HG02588 (cell line): ENCODE measurements at regions not wholly inside any gene's neighbourhood (a gene's known extent, or its start where the extent isn't known, plus 50 kb on each side); places are given as distances from the start of the nearest gene placed in this dataset.

Experiments
- ATAC-seq: cut with Tn5 transposase; IDR thresholded peaks from one replicate; pipeline ENCODE4 v1.9.1; 2021; ENCODE audit warnings: mild to moderate bottlenecking, moderate library complexity; ENCODE audit not compliant: unreplicated experiment

- ATAC-seq, result no peak
These were observed 142.0 kb upstream of the UBE2E1 start for GRCh38 chr3:23663661-23664186.

GRCh38 chr3:23664459-23664858, 141.3 kb upstream of the UBE2E1 start:
- no peak for ATAC-seq

GRCh38 chr3:23665741-23666140, 140.0 kb upstream of the UBE2E1 start:
- ATAC-seq, result no peak

- no peak for ATAC-seq
These were observed 138.9 kb upstream of the UBE2E1 start for GRCh38 chr3:23666818-23667217.

GRCh38 chr3:23667536-23668429, 138.0 kb upstream of the UBE2E1 start:
- no peak for ATAC-seq

GRCh38 chr3:23668430-23668904, 137.3 kb upstream of the UBE2E1 start:
- ATAC-seq, result no peak

- no peak for ATAC-seq
These were observed 136.1 kb upstream of the UBE2E1 start for GRCh38 chr3:23669541-23670255.

- no peak for ATAC-seq
These were observed 133.7 kb upstream of the UBE2E1 start for GRCh38 chr3:23671851-23672589.

GRCh38 chr3:23672628-23673027, 133.1 kb upstream of the UBE2E1 start:
- ATAC-seq, result no peak

- ATAC-seq, result no peak
These were observed 130.7 kb upstream of the UBE2E1 start for GRCh38 chr3:23675010-23675409.

GRCh38 chr3:23676093-23676492, 129.7 kb upstream of the UBE2E1 start:
- no peak for ATAC-seq

GRCh38 chr3:23682646-23683045, 123.1 kb upstream of the UBE2E1 start:
- ATAC-seq, result no peak

- no peak for ATAC-seq
These were observed 120.1 kb upstream of the UBE2E1 start for GRCh38 chr3:23685541-23686258.

- ATAC-seq, result no peak
These were observed 119.2 kb upstream of the UBE2E1 start for GRCh38 chr3:23686519-23686918.

- ATAC-seq, result no peak
These were observed 114.3 kb upstream of the UBE2E1 start for GRCh38 chr3:23691357-23691895.

GRCh38 chr3:23696842-23697241, 108.9 kb upstream of the UBE2E1 start:
- ATAC-seq, result no peak

- no peak for ATAC-seq
These were observed 108.3 kb upstream of the UBE2E1 start for GRCh38 chr3:23697416-23697815.

- ATAC-seq, result no peak
These were observed 107.0 kb upstream of the UBE2E1 start for GRCh38 chr3:23698652-23699313.

GRCh38 chr3:23700616-23701015, 105.1 kb upstream of the UBE2E1 start:
- ATAC-seq, result no peak
